OCI-LY1 (cell line): ENCODE measurements at regions not wholly inside any gene's neighbourhood (a gene's known extent, or its start where the extent isn't known, plus 50 kb on each side); places are given as distances from the start of the nearest gene placed in this dataset.

Source experiments
- H2AFZ ChIP-seq: fragments of 200-600 bp; sonication (generic), shearing (Covaris generic); 2 replicates; pipeline ENCODE4 v1.6.0; 2014; ENCODE audit warnings: antibody characterized with exemption, mild to moderate bottlenecking, low read length
- H3F3A ChIP-seq: fragments of 200-600 bp; sonication (generic), shearing (Covaris generic); 2 replicates; pipeline ENCODE4 v1.6.0; 2014; ENCODE audit warnings: mild to moderate bottlenecking, antibody characterized with exemption, low read length, moderate library complexity; ENCODE audit not compliant: insufficient read depth
- H3K27ac ChIP-seq: fragments of 200-600 bp; sonication (generic); 2 replicates; pipeline ENCODE4 v1.5.1; 2014; ENCODE audit warnings: low read length, mixed run types, mild to moderate bottlenecking, low read depth; ENCODE audit not compliant: poor library complexity, severe bottlenecking
- H3K27me3 ChIP-seq: fragments of 200-600 bp; sonication (generic); 2 replicates; pipeline ENCODE4 v1.6.0; 2014; ENCODE audit warnings: antibody characterized with exemption, mild to moderate bottlenecking, low read length, moderate library complexity; ENCODE audit not compliant: insufficient read depth
- H3K36me3 ChIP-seq: fragments of 200-600 bp; sonication (generic); 2 replicates; pipeline ENCODE4 v1.6.1; 2014; ENCODE audit warnings: mild to moderate bottlenecking, antibody characterized with exemption, low read length, moderate library complexity, mixed read lengths; ENCODE audit not compliant: insufficient read depth
- H3K4me1 ChIP-seq: fragments of 200-600 bp; sonication (generic); 2 replicates; pipeline ENCODE4 v1.5.1; 2014; ENCODE audit warnings: mild to moderate bottlenecking, low read length, moderate library complexity; ENCODE audit not compliant: insufficient read depth, severe bottlenecking
- H3K4me2 ChIP-seq: fragments of 200-600 bp; sonication (generic), shearing (Covaris generic); 2 replicates; pipeline ENCODE4 v1.6.1; 2014; ENCODE audit warnings: low read length
- H3K4me3 ChIP-seq: fragments of 200-600 bp; sonication (generic); 2 replicates; pipeline ENCODE4 v1.5.1; 2014; ENCODE audit warnings: low read length, low read depth, mild to moderate bottlenecking, mixed read lengths; ENCODE audit not compliant: poor library complexity, severe bottlenecking
- H3K79me2 ChIP-seq: fragments of 200-600 bp; shearing (Covaris generic); 2 replicates; pipeline ENCODE4 v1.6.1; 2016; ENCODE audit warnings: mixed run types, low read length, mixed read lengths; ENCODE audit not compliant: insufficient read depth
- H3K9ac ChIP-seq: fragments of 200-600 bp; sonication (generic), shearing (Covaris generic); 2 replicates; pipeline ENCODE4 v1.6.1; 2014; ENCODE audit warnings: mild to moderate bottlenecking, low read length, mixed read lengths
- H3K9me2 ChIP-seq: fragments of 200-600 bp; sonication (generic), shearing (Covaris generic); 2 replicates; pipeline ENCODE4 v1.6.1; 2014; ENCODE audit warnings: low read depth, mild to moderate bottlenecking, low read length, mixed read lengths
- H3K9me3 ChIP-seq: fragments of 200-600 bp; shearing (Covaris generic); 2 replicates; pipeline ENCODE4 v1.6.1; 2014; ENCODE audit warnings: low read length, mixed read lengths
- H4K20me1 ChIP-seq: fragments of 200-600 bp; sonication (generic), shearing (Covaris generic); 2 replicates; pipeline ENCODE4 v1.6.0; 2016; ENCODE audit warnings: mild to moderate bottlenecking, low read length; ENCODE audit not compliant: insufficient read depth
- CTCF ChIP-seq: fragments of 200-600 bp; sonication (generic), shearing (Covaris generic); IDR thresholded peaks from 2 replicates; pipeline ENCODE4 v1.5.1; 2017; ENCODE audit warnings: mild to moderate bottlenecking, antibody characterized with exemption, low read length, moderate library complexity, mixed read lengths
- EZH2 ChIP-seq: fragments of 200-600 bp; sonication (generic), shearing (Covaris generic); IDR thresholded peaks from 2 replicates; pipeline ENCODE4 v1.8.0; 2017; ENCODE audit warnings: borderline replicate concordance, mixed run types, mild to moderate bottlenecking, antibody characterized with exemption, low read length, moderate library complexity, mixed read lengths

GRCh38 chr6:133743621-133744020, 145.3 kb upstream of the TCF21 start:
- H3K9ac ChIP-seq = no peak overlapping the region
- no peaks in the 10 kb centered on the region for H3K4me1 ChIP-seq
- no peaks in the 10 kb centered on the region for H4K20me1 ChIP-seq
- no peaks in the 10 kb centered on the region for H3F3A ChIP-seq
- H3K27ac ChIP-seq = no peak overlapping the region
- no peaks in the 10 kb centered on the region for H3K36me3 ChIP-seq
- TF ChIP-seq EZH2 (no peak), CTCF (no peak)
- no peaks in the 10 kb centered on the region for H3K79me2 ChIP-seq
- no peaks in the 10 kb centered on the region for H3K9me2 ChIP-seq
- H2AFZ ChIP-seq = no peak overlapping the region
- H3K4me3 ChIP-seq = no peak overlapping the region
- H3K9me3 ChIP-seq = no peaks in the 10 kb centered on the region
- no peaks in the 10 kb centered on the region for H3K27me3 ChIP-seq
- H3K4me2 ChIP-seq = no peak overlapping the region

- no peak overlapping the region for H3K27ac ChIP-seq
Measured at GRCh38 chr6:133746417-133746770, 142.5 kb upstream of the TCF21 start.

GRCh38 chr6:133748628-133749027, 140.3 kb upstream of the TCF21 start:
- H3K4me2 ChIP-seq = no peak overlapping the region
- no peaks in the 10 kb centered on the region for H3K27me3 ChIP-seq
- TF ChIP-seq EZH2 (no peak), CTCF (no peak)
- no peak overlapping the region for H2AFZ ChIP-seq
- no peaks in the 10 kb centered on the region for H3K4me1 ChIP-seq
- H3K36me3 ChIP-seq = no peaks in the 10 kb centered on the region
- no peak overlapping the region for H3K9ac ChIP-seq
- no peaks in the 10 kb centered on the region for H4K20me1 ChIP-seq
- no peaks in the 10 kb centered on the region for H3K9me2 ChIP-seq
- H3K4me3 ChIP-seq = no peak overlapping the region
- H3K9me3 ChIP-seq = no peaks in the 10 kb centered on the region
- no peaks in the 10 kb centered on the region for H3K79me2 ChIP-seq
- H3K27ac ChIP-seq = no peak overlapping the region
- H3F3A ChIP-seq = no peaks in the 10 kb centered on the region

More at GRCh38 chr6:133746417-133746770, 142.5 kb upstream of the TCF21 start:
- no peaks in the 10 kb centered on the region for H3K79me2 ChIP-seq
- no peaks in the 10 kb centered on the region for H3K9me3 ChIP-seq
- H2AFZ ChIP-seq = no peak overlapping the region
- no peak overlapping the region for H3K4me2 ChIP-seq
- no peak overlapping the region for H3K4me3 ChIP-seq
- H3K27me3 ChIP-seq = no peaks in the 10 kb centered on the region
- no peaks in the 10 kb centered on the region for H3K4me1 ChIP-seq
- no peaks in the 10 kb centered on the region for H3K36me3 ChIP-seq
- no peaks in the 10 kb centered on the region for H3F3A ChIP-seq
- TF ChIP-seq CTCF = no peak
- no peak for TF ChIP-seq EZH2
- H3K9ac ChIP-seq = no peak overlapping the region
- H4K20me1 ChIP-seq = no peaks in the 10 kb centered on the region
- no peaks in the 10 kb centered on the region for H3K9me2 ChIP-seq
